Smooth muscle cell (in vitro differentiated cells): ENCODE measurements at regions not wholly inside any gene's neighbourhood (a gene's known extent, or its start where the extent isn't known, plus 50 kb on each side); places are given as distances from the start of the nearest gene placed in this dataset.

Experiments used
- DNase-seq: peaks from one replicate; lab custom pipeline; 2025; ENCODE audit not compliant: unreplicated experiment; lab: John Stamatoyannopoulos, UW
- H2AFZ ChIP-seq: fragments of 200-600 bp; sonication (generic); 2 replicates; pipeline ENCODE4 v1.6.0; 2016; ENCODE audit warnings: antibody characterized with exemption, low read depth, mild to moderate bottlenecking
- H3F3A ChIP-seq: fragments of 200-600 bp; sonication (generic); 2 replicates; pipeline ENCODE4 v1.6.0; 2017; ENCODE audit warnings: antibody characterized with exemption, low read depth
- H3K27ac ChIP-seq: fragments of 200-600 bp; sonication (generic); 2 replicates; pipeline ENCODE4 v1.5.1; 2016; ENCODE audit warnings: low read depth, mild to moderate bottlenecking
- H3K27me3 ChIP-seq: fragments of 200-600 bp; sonication (generic); 2 replicates; pipeline ENCODE4 v1.6.1; 2016; ENCODE audit warnings: low read depth, mild to moderate bottlenecking
- H3K36me3 ChIP-seq: fragments of 200-600 bp; sonication (generic); 2 replicates; pipeline ENCODE4 v1.5.1; 2016; ENCODE audit warnings: low read depth
- H3K4me1 ChIP-seq: fragments of 200-600 bp; sonication (generic); 2 replicates; pipeline ENCODE4 v1.5.1; 2016; ENCODE audit warnings: low read depth
- H3K4me2 ChIP-seq: fragments of 200-600 bp; sonication (generic); 2 replicates; pipeline ENCODE4 v1.6.0; 2016; ENCODE audit warnings: mild to moderate bottlenecking
- H3K4me3 ChIP-seq: fragments of 200-600 bp; sonication (generic); 2 replicates; pipeline ENCODE4 v1.5.1; 2016; ENCODE audit warnings: mild to moderate bottlenecking
- H3K79me2 ChIP-seq: fragments of 200-600 bp; sonication (generic); 2 replicates; pipeline ENCODE4 v1.6.0; 2016; ENCODE audit warnings: low read depth, mild to moderate bottlenecking
- H3K9ac ChIP-seq: fragments of 200-600 bp; sonication (generic); 2 replicates; pipeline ENCODE4 v1.6.0; 2016; ENCODE audit warnings: low read depth
- H3K9me3 ChIP-seq: fragments of 200-600 bp; sonication (generic); replicated peaks from 2 replicates; pipeline ENCODE4 v1.5.1; 2016; ENCODE audit warnings: low read depth
- H4K20me1 ChIP-seq: fragments of 200-600 bp; sonication (generic); 2 replicates; pipeline ENCODE4 v1.6.0; 2016; ENCODE audit warnings: low read depth
- WGBS: methylation state at CpG from one replicate; pipeline ENCODE4 v1.1.7; 2016; ENCODE audit warnings: low lambda C conversion rate; 5-methylcytosine and 5-hydroxymethylcytosine counted together
- TF ChIP-seq, protein P1 (sequence below): fragments of 200-600 bp; sonication (generic); IDR thresholded peaks from 2 replicates; pipeline ENCODE4 v1.5.1; 2017; ENCODE audit warnings: borderline replicate concordance, mild to moderate bottlenecking, antibody characterized with exemption; ENCODE audit not compliant: insufficient read depth, poor library complexity, severe bottlenecking

DNA sequence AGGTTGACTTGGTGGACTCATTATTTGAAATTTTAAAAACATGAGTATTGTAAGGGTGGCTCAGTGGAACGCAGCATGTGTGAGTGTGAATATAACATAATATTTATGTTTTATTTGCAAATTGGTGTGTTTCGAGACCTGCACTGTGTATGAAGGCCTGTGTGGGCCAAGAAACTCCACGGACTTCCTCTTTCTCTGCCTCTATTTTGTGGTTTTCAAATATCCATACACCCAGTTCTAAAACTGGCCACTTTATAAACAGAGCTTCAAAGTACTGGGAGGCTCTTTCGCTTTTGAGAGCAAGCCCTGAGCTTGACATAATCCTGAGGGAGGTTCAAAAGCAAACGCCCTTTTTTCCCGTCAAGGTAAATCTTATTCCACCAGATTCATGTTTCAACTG is 187.7 kb downstream of the GPAT3 start:
- Histone ChIP-seq H3K9ac (no peak overlapping the region), H3K4me2 (no peak overlapping the region), H3K27me3 (no peaks in the 10 kb centered on the region), H3F3A (no peaks in the 10 kb centered on the region), H4K20me1 (no peaks in the 10 kb centered on the region), H3K79me2 (no peaks in the 10 kb centered on the region), H3K4me1 (no peaks in the 10 kb centered on the region), H3K36me3 (no peaks in the 10 kb centered on the region), H3K27ac (no peak overlapping the region), H2AFZ (no peak overlapping the region), H3K4me3 (no peak overlapping the region), H3K9me3 (no peaks in the 10 kb centered on the region)
- DNase-seq = no peak
- TF ChIP-seq, protein P1, sequence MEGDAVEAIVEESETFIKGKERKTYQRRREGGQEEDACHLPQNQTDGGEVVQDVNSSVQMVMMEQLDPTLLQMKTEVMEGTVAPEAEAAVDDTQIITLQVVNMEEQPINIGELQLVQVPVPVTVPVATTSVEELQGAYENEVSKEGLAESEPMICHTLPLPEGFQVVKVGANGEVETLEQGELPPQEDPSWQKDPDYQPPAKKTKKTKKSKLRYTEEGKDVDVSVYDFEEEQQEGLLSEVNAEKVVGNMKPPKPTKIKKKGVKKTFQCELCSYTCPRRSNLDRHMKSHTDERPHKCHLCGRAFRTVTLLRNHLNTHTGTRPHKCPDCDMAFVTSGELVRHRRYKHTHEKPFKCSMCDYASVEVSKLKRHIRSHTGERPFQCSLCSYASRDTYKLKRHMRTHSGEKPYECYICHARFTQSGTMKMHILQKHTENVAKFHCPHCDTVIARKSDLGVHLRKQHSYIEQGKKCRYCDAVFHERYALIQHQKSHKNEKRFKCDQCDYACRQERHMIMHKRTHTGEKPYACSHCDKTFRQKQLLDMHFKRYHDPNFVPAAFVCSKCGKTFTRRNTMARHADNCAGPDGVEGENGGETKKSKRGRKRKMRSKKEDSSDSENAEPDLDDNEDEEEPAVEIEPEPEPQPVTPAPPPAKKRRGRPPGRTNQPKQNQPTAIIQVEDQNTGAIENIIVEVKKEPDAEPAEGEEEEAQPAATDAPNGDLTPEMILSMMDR = no peak
- 84% methylated on average over 6 of the region's 6 CpGs for WGBS

DNA sequence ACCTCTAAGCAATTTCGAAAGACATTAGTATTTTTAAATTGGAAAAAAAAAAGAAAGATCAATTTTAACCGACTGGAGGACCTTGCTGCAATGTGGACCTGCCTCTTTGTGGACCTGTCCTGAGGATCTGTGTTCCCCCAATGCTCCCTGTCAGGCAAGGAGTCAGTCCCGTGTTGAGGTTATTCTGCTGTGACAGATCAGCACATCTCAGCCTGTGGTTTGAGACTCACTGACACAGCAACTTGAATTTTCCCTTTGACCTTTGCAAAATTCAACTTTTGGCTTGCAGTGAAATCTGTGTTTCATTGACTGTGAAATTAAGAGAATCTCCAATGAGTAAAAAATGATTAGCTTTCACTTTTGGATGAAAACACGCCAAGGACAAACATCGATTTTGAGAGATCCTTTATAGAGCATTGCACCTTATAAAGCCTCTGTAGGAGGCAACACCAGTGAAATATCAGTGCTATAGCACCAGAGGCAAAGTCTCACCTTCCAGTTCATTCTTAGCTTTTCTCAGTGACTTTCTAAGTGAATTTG is 186.9 kb downstream of the GPAT3 start:
- Histone ChIP-seq H3K27ac (no peak overlapping the region), H3K9me3 (no peaks in the 10 kb centered on the region), H3K9ac (no peak overlapping the region), H3K27me3 (no peaks in the 10 kb centered on the region), H3F3A (no peaks in the 10 kb centered on the region), H3K4me2 (no peak overlapping the region), H3K36me3 (no peaks in the 10 kb centered on the region), H3K4me1 (no peaks in the 10 kb centered on the region), H3K79me2 (no peaks in the 10 kb centered on the region), H2AFZ (no peak overlapping the region), H4K20me1 (no peaks in the 10 kb centered on the region), H3K4me3 (no peak overlapping the region)
- no peak for DNase-seq
- TF ChIP-seq, protein P1 = no peak
- WGBS = 94% methylated on average over 5 of the region's 5 CpGs

DNA sequence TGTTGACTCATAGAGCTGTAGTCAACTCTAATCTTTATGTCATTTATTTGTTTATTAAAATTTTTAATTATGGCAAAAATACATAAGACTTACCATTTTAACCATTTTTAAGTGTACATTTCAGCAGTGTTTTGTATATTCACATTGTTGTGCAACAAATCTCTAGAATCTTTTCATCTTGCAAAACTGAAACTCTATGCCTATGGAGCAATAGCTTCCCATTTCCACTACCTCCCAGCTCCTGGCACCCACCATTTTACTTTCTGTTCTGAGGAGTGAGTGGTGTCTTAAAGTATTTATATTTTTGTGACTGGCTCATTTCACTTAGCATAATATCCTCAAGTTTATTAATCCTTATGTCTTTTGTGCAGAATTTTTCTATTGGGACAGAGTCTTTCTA is 181.0 kb downstream of the GPAT3 start:
- no peak for DNase-seq

DNA sequence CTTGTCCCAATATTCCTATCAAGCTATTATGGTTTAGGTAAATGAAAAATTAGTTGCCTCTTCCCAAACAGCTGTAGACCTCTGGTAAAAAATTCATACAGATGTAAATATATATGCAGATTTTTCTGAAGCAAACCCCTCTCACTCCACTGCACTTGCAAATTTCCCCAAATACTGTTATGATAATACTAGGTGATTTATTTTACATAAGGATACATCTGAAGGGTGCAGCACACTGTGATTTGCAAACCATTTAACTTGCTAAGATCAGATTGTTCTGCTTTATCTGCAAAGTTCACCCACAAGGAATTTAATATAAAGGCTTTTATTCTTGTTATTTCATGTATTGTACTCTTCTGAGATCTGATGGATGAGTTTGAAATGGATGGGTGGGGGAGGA is 177.0 kb downstream of the GPAT3 start:
- no peak for DNase-seq
- H3K4me3 ChIP-seq = no peak overlapping the region
- H3K36me3 ChIP-seq = no peaks in the 10 kb centered on the region
- no peak overlapping the region for H3K4me2 ChIP-seq
- H3K9ac ChIP-seq = no peak overlapping the region
- no peak overlapping the region for H2AFZ ChIP-seq
- peaks cover 11% of the 10 kb centered on the region for H3K4me1 ChIP-seq
- no peaks in the 10 kb centered on the region for H3K9me3 ChIP-seq
- no peaks in the 10 kb centered on the region for H3K79me2 ChIP-seq
- H3K27ac ChIP-seq = no peak overlapping the region
- TF ChIP-seq, protein P1 = no peak
- no peaks in the 10 kb centered on the region for H3F3A ChIP-seq
- H4K20me1 ChIP-seq = no peaks in the 10 kb centered on the region
- H3K27me3 ChIP-seq = no peaks in the 10 kb centered on the region

More for the DNA sequence above, 181.0 kb downstream of the GPAT3 start:
- Histone ChIP-seq H3K79me2 (no peaks in the 10 kb centered on the region), H3K4me3 (no peak overlapping the region), H3K27ac (no peak overlapping the region), H4K20me1 (no peaks in the 10 kb centered on the region), H3K27me3 (no peaks in the 10 kb centered on the region), H3F3A (no peaks in the 10 kb centered on the region), H3K4me1 (no peaks in the 10 kb centered on the region), H3K4me2 (no peak overlapping the region), H3K9me3 (no peaks in the 10 kb centered on the region), H3K9ac (no peak overlapping the region), H2AFZ (no peak overlapping the region), H3K36me3 (no peaks in the 10 kb centered on the region)
- TF ChIP-seq, protein P1 = no peak
